OCI-LY3 (cell line): ENCODE measurements at regions not wholly inside any gene's neighbourhood (a gene's known extent, or its start where the extent isn't known, plus 50 kb on each side); places are given as distances from the start of the nearest gene placed in this dataset.
A peak's percentile ranks its signal among the peaks of the same experiment; 100 is the strongest.

Experiments
- H2AFZ ChIP-seq: fragments of 200-600, 300-600 bp; shearing (Covaris generic); 2 replicates; pipeline ENCODE4 v1.6.0; 2014; ENCODE audit warnings: antibody characterized with exemption, low read depth, low read length
- H3K27ac ChIP-seq: fragments of 200-600, 300-600 bp; sonication (generic); 2 replicates; pipeline ENCODE4 v1.5.1; 2014; ENCODE audit warnings: mild to moderate bottlenecking, low read length, moderate library complexity, mixed read lengths
- H3K27me3 ChIP-seq: fragments of 200-600, 300-600 bp; sonication (generic); 2 replicates; pipeline ENCODE4 v1.6.1; 2014; ENCODE audit warnings: low read depth, low read length, mixed read lengths
- H3K36me3 ChIP-seq: fragments of 200-600, 300-600 bp; sonication (generic); replicated peaks from 2 replicates; pipeline ENCODE3; 2014; ENCODE audit warnings: low read depth, low read length, mixed read lengths
- H3K4me1 ChIP-seq: fragments of 300-600, 200-600 bp; sonication (generic); 2 replicates; pipeline ENCODE4 v1.6.1; 2014; ENCODE audit warnings: low read length, mixed read lengths
- H3K4me2 ChIP-seq: fragments of 200-600, 300-600 bp; sonication (generic); 2 replicates; pipeline ENCODE4 v1.6.1; 2014; ENCODE audit warnings: low read length, mixed read lengths
- H3K4me3 ChIP-seq: fragments of 300-600, 200-600 bp; sonication (generic); 2 replicates; pipeline ENCODE4 v1.5.1; 2014; ENCODE audit warnings: antibody characterized with exemption, mild to moderate bottlenecking, low read length, moderate library complexity
- H3K79me2 ChIP-seq: fragments of 300-600, 200-600 bp; shearing (Covaris generic); 2 replicates; pipeline ENCODE4 v1.6.1; 2014; ENCODE audit warnings: mild to moderate bottlenecking, low read length, mixed read lengths
- H3K9ac ChIP-seq: fragments of 300-600, 200-600 bp; shearing (Covaris generic); 2 replicates; pipeline ENCODE4 v1.6.0; 2014; ENCODE audit warnings: mild to moderate bottlenecking, low read length, moderate library complexity
- H3K9me3 ChIP-seq: fragments of 200-600, 300-600 bp; shearing (Covaris generic); 2 replicates; pipeline ENCODE4 v1.6.1; 2014; ENCODE audit warnings: low read length, mixed read lengths; ENCODE audit not compliant: insufficient read depth
- H4K20me1 ChIP-seq: fragments of 200-600, 300-600 bp; sonication (generic); 2 replicates; pipeline ENCODE4 v1.6.1; 2016; ENCODE audit warnings: low read length, mixed read lengths; ENCODE audit not compliant: insufficient read depth
- EZH2phosphoT487 ChIP-seq: fragments of 200-600 bp; shearing (Covaris generic); IDR thresholded peaks from 2 replicates; pipeline ENCODE4 v1.6.1; 2018; ENCODE audit warnings: antibody characterized with exemption, mixed run types, low read depth
- TF ChIP-seq, protein P1 (sequence below): fragments of 200-600, 300-600 bp; sonication (generic); IDR thresholded peaks from 2 replicates; pipeline ENCODE4 v1.5.1; 2014; ENCODE audit warnings: antibody characterized with exemption, low read length, low read depth

DNA sequence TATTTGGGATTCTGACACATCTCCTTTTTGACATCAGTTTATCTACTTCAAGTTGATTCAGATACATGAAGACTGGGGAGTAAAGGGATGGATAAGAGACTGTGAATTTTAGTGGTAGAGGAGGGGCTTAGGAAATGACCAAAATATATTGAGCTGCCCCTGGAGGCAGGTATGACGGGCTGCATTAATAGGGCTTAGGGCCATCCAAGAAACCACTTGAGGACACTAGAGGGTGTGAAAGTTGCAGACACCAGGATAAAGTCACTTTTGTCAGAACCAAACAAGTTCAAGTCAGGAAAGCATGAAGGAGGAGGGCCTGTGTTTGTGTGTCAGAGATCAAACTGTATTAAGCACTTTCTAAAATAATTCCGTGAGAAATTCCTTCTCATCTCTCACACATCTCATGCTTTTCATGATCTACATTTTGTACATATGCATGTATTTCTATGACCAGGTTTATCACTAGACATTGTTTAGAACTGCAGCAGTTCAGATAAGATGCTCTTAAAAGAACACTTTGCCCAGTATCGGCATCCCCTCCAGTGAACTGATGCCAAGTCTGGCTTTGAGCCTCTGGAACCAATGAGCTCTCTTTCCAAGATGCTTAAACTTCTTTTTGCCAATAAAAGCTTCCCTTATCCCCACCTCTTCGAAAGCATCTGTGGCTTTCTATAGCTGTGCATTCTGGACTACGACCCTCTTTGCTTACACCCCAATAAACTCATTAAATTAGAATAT lies 136.9 kb downstream of the SLC38A1 start:
- Histone ChIP-seq H3K4me3 (no peak overlapping the region), H3K9me3 (no peaks in the 10 kb centered on the region), H4K20me1 (no peaks in the 10 kb centered on the region), H3K4me2 (no peak overlapping the region), H2AFZ (no peak overlapping the region), H3K36me3 (no peaks in the 10 kb centered on the region), H3K4me1 (no peaks in the 10 kb centered on the region), H3K27ac (no peak overlapping the region), H3K9ac (no peak overlapping the region), H3K27me3 (no peaks in the 10 kb centered on the region), H3K79me2 (no peaks in the 10 kb centered on the region)
- TF ChIP-seq, protein P1, sequence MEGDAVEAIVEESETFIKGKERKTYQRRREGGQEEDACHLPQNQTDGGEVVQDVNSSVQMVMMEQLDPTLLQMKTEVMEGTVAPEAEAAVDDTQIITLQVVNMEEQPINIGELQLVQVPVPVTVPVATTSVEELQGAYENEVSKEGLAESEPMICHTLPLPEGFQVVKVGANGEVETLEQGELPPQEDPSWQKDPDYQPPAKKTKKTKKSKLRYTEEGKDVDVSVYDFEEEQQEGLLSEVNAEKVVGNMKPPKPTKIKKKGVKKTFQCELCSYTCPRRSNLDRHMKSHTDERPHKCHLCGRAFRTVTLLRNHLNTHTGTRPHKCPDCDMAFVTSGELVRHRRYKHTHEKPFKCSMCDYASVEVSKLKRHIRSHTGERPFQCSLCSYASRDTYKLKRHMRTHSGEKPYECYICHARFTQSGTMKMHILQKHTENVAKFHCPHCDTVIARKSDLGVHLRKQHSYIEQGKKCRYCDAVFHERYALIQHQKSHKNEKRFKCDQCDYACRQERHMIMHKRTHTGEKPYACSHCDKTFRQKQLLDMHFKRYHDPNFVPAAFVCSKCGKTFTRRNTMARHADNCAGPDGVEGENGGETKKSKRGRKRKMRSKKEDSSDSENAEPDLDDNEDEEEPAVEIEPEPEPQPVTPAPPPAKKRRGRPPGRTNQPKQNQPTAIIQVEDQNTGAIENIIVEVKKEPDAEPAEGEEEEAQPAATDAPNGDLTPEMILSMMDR, result peak; percentile 29
- TF ChIP-seq EZH2phosphoT487, result no peak

DNA sequence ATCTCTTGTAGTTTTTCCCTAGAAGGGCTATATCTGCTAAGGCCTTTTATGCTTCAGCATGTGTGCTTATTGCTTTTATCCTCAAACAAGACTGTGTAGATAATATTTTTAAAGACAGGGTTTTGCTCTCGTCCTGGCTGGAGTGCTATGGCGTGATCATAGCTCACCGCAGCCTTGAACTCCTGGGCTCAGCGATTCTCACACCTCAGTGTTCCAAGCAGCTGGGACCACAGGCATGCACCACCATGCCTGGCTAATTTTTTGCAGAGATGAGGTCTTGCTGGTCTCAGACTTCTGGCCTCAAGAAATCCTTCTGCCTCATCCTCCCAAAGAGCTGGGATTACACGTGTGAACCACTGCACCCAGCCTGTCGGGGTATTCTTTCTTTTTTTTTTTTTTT lies 137.3 kb upstream of the SCAF11 start:
- Histone ChIP-seq H2AFZ (no peak overlapping the region), H3K27me3 (no peaks in the 10 kb centered on the region), H3K36me3 (no peaks in the 10 kb centered on the region), H3K4me2 (no peak overlapping the region), H3K27ac (no peak overlapping the region), H3K4me1 (peaks cover 21% of the 10 kb centered on the region), H4K20me1 (no peaks in the 10 kb centered on the region), H3K9me3 (no peaks in the 10 kb centered on the region), H3K9ac (no peak overlapping the region), H3K4me3 (no peak overlapping the region), H3K79me2 (no peaks in the 10 kb centered on the region)
- no peak for TF ChIP-seq EZH2phosphoT487
- TF ChIP-seq, protein P1, result no peak

GRCh38 chr12:46126050-46126727 lies 135.8 kb upstream of the SCAF11 start:
- H3K4me2 ChIP-seq, result peak overlapping the region; percentile 95

More at GRCh38 chr12:46126050-46126727, 135.8 kb upstream of the SCAF11 start:
- Histone ChIP-seq H2AFZ (no peak overlapping the region), H3K27me3 (no peaks in the 10 kb centered on the region), H3K9me3 (no peaks in the 10 kb centered on the region), H3K4me1 (peaks cover 21% of the 10 kb centered on the region), H3K79me2 (no peaks in the 10 kb centered on the region), H3K9ac (peak overlapping the region; percentile 72; the same call in 1 of the 2 replicates), H3K4me3 (peak overlapping the region; percentile 78; the same call in 1 of the 2 replicates), H4K20me1 (no peaks in the 10 kb centered on the region), H3K27ac (no peak overlapping the region), H3K36me3 (no peaks in the 10 kb centered on the region)
- no peak for TF ChIP-seq EZH2phosphoT487
- TF ChIP-seq, protein P1, result no peak
